SIG-M5 treated with dmso at 0.1 percent for 504 hours (cell line): ENCODE measurements at regions not wholly inside any gene's neighbourhood (a gene's known extent, or its start where the extent isn't known, plus 50 kb on each side); places are given as distances from the start of the nearest gene placed in this dataset.
"Not testable (repeated sequence)": the region's sequence is repeated elsewhere in the genome, so short reads cannot be mapped to it uniquely, and the experiment has no call there.

Source experiments
- DNase-seq: peaks from one replicate; lab custom pipeline; 2025; ENCODE audit not compliant: unreplicated experiment; lab: John Stamatoyannopoulos, UW

GRCh38 chrX:128992107-128992971, 531.0 kb downstream of the SMARCA1 start:
- no peak for DNase-seq

DNA sequence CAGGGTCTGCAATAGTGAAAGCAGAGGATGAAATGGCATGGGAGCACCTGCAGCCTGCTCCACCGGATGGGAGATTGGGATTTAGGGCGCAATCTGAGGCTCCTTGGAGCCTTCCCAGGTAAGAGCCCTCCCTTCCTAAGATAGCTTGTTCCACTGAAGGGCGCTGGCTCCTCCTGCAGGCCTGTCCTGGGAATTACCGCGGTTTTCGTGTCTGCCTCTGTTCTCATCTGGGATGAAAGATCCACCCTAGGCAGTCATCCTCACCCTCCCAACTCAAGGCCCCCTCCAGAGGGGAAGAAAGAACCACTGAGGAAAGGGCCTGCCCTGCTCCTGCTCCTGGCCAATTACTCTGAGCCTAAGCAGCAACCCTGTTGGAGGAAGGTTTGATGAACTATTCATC, 547.5 kb downstream of the SMARCA1 start:
- peak; percentile 16 for DNase-seq

DNA sequence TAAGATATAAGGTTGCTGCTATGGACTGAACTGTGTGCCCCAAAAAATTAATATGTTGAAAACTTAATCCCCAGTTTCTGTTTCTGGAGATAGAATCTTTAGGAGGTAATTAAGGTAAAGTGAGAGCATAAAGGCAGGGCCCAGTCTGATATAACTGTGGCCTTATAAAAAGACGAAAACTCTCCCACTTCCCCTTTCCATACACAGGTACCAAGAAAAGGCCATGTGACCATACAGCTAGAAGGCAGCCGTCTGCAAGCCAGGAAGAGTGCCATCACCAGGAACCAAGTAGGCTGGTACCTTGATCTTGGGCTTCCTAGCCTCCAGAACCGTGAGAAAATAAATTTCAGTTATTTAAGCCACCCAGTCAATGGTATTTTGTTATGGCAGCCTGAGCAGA, 550.3 kb downstream of the SMARCA1 start:
- DNase-seq: no peak

DNA sequence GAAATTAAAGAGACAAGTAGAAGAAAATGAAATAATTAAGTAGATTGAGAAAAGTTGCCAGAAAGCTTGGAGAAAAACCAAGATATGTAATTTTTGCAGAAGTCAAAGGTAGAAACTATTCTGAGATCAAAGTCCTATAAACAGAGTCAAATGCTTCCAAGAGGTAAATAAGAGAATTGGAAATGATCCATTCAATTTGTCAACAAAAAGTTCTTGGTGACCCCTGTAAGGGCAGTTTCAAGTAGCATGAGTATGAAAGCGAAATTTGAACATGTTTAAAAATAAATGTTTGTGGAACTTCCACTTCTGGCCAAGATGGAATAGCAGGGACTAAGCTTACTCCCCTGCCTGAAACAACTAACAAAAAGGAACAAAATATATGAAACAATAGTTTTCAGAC, 562.0 kb downstream of the SMARCA1 start:
- no peak for DNase-seq

DNA sequence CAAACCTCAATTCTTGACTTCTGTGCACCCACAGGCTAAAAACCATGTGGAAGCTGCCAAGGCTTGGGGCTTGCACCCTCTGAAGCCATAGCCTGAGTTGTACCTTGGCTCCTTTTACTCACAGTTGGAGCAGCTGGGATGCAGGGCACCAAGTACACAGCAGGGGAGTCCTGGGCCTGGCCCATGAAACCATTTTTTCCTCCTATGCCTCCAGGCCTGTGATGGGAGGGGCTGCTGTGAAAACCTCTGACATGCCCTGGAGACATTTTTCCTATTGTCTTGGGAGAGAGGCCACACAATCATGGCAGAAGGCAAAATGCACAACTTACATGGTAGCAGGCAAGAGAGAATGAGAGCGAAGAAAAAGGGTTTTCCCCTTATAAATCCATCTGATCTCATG, 568.6 kb downstream of the SMARCA1 start:
- not testable (repeated sequence) for DNase-seq

- peak; percentile 0 for DNase-seq
Measured at GRCh38 chrX:128931071-128931470, 592.2 kb downstream of the SMARCA1 start.

DNA sequence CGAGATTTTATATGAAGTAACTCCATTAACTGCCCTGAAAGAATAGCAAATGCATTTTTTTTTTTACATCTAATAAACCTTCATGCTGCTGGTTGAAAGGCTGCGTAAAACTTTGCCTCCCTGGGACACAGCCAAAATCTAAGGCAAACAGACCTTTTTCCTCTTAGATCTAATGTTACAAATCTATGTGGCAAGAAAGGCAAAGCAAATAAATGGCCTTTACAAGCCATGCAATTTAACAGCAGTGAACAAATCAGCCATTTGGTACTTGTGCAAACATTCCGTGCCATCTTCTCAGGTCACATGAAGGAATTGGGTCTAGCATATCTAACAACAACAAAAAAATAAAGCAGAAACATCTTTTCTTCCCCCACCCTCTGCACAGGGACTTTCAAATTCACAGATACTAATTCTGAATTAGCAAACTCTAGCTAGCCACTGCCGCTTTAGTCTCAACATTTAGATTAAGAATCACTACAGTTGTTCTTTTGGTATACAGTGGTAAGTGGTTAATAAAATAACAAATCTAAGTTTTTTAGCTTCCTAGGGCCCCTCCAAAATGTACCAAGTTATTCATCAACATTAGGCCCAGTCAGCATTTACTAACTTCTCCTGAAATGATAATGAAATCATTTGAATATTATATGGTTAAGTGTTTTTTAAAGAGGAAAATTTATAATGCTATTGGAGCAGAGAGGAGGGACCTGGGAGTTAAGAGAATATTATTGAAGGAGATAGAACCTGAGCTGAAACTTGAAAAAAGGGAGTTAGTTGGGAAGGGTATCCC, 593.8 kb downstream of the SMARCA1 start:
- DNase-seq: no peak

DNA sequence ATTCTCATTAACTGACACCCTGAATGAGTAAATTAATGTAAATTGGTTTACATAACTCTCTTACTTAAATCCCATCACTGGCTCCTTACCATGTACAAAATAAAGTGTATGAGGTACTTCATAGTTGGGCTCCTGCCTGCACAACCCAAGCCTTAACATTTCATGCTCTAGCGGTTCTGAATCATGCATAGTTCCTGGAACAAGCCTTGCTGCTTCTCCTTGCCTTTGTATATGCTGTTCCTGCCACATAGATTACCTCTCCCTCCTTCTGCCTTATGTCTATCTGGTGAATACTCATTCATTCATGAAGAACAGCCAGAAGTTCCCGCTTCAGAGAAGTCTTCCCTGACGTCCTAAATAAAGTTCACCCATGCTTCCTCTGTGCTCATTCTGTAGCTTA, 594.7 kb downstream of the SMARCA1 start:
- DNase-seq: no peak

GRCh38 chrX:128927363-128927762, 595.9 kb downstream of the SMARCA1 start:
- no peak for DNase-seq

DNA sequence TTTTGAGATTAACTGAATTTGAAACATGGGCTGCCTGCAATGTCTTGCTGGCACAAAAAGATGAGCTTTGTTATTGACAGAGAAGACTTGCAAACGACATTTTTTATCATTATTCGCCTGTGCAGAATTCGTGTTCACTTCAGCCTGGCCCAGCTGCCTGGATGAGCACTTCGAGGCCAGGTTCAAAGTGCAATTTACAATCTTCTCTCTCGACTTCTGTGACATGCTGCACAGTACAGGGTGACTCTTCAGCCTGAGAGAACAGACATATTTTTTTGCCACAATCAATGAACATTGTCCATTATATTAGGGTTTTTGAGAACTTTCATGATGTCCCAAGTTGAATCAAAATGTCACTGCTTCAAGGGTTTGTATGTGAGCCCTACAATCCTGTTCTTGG, 616.5 kb downstream of the SMARCA1 start:
- no peak for DNase-seq

DNA sequence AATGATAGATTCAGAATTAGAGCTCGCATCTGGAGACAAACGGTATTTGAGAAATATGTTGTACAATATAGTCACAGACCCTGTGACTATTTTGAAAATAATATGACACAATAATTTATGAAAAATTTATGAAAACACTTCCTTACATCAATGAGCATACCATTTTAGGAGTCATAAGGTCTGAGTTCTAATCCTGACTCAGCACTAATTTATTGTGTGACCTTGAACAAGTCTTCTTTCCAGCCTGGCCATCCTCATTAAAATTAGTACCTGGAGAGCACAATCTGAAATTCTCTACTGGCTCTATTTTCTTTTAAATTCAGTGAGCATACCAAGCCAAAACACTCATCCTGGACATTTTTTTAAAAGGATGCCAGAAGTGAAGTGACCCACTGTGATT, 622.3 kb downstream of the SMARCA1 start:
- no peak for DNase-seq

DNA sequence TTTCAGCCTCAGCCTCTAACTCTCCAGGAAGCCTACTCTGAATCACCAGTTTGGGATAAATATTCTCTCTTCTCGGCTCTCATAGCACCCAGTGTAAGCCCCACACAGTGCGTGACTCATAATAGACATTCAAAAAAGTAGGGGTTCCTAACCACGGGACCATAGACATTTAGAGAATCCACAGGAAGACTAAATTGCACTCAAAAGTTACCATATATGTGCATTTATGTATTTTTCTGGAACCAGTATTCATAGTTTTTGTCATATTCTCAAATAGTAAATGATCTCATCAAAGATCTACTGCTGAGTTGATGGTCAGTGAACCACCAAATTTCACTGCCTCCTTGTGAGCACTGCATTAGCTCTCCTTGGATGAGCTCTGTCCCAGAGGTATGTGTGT, 625.7 kb downstream of the SMARCA1 start:
- DNase-seq: no peak

DNA sequence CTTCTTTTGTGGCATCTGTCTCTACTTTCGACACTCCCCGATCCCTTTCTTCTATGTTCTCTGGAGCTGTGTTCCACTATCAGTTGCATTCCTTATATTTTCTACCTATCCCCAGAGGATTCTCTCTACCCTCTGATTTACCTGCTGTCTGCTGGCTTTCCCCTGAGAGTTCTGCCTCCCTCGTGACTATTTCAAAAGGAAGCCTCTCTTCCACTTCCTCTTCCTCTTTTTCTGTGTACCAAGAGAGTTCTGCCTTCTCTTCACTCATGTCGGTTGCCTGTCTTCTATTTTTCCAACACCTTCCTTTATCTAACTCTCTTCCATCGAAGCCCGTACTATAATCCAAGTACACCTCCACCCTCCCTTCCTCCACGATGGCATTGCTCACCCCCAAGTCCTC, 631.7 kb downstream of the SMARCA1 start:
- DNase-seq: peak; percentile 7

DNA sequence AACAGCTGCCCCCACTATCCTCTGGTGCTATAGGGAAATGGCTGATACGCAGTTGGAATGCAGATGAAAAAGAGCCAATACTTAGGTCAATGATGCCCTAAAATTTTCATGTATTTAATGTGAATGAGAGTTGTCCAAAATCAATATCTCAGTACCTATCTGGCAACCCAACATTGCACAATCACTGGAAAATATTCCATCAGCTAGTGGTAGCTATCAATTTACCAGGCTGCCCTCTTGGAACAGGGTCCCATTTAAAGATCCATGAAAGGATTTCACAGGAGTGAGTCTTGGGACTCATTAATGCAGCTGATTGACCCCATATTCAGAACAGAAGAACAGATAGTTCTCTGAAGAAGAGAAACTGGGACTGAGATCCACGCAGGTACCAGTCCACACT, 638.9 kb downstream of the SMARCA1 start:
- no peak for DNase-seq

DNA sequence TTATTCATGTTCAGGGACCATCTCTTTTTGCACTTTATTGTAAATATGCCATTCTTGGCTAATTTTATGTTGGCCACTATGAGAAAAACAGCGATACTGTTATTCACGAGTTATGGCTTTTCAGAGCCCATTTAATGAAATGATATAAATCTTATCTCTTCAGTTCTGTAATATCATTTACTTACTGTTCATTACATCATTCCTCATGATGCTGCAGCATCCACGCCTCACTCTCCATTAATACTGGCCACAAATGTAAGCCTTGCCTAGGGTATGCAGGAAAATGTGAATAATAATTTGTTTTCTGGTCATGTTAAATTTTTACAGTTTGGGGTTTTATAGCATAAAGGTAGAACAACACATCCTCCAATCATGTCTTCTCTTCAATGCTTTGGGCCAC, 639.6 kb downstream of the SMARCA1 start:
- no peak for DNase-seq

DNA sequence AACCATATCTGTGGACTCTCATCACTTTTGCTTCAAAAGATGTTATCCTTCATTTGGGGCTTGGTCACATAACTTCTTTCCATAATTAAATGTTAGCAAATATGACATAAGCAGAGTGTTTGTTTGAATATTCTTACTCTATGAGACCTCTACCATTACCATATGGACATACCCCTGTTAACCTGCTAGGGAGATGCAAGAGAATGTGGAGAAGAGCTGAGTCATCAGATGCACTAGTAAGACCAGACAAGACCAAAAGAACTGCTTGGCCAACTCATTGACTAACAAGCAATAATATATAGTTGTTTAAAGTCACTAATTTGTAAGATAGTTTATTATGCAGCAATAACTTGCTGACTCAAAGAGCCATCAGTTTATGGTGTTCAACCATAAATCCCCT, 652.9 kb downstream of the SMARCA1 start:
- DNase-seq: no peak

- no peak for DNase-seq
Measured at GRCh38 chrX:128862557-128862956, 660.7 kb downstream of the SMARCA1 start.

- no peak for DNase-seq
Measured at GRCh38 chrX:128848374-128848773, 674.9 kb downstream of the SMARCA1 start.

- DNase-seq: no peak
Measured at GRCh38 chrX:128846385-128846784, 676.9 kb downstream of the SMARCA1 start.

DNA sequence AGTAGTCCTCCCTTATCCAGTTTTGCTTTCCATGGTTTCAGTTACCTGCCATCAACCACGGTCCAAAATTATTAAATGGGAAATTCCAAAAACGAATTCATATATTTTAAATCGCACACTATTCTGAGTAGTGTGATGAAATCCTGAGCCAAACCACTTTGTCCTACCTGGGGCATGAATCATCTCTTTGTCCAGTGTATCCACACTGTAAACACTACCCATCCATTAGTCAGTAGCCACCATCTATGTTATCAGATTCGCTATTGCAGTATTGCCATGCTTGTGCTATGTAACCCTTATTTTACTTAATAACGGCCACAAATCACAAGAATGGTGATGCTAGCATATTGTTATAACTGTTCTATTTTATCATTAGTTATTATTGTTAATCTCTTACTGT, 704.6 kb downstream of the SMARCA1 start:
- DNase-seq: no peak

DNA sequence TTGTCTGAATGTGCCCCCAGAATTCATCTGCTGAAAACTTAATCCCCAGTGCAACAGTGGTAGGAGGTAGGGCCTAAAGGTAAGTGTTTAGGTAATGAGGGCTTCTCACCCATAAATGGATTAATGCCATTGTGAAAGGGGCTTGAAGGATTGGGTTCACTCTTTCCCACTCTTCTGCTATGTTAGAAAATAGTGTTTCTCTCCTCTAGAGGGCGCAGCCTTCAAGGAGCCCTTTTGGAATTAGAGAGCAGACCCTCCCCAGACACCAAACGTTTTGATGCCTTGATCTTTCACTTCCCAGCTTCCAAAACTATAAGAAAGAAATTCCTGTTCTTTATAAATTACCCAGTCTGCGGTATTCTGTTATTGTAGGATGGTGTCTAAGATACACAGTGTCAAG, 706.4 kb downstream of the SMARCA1 start:
- DNase-seq: no peak

GRCh38 chrX:128807367-128807766, 715.9 kb downstream of the SMARCA1 start:
- DNase-seq: no peak
